Hepatocyte (in vitro differentiated cells): ENCODE measurements at regions not wholly inside any gene's neighbourhood (a gene's known extent, or its start where the extent isn't known, plus 50 kb on each side); places are given as distances from the start of the nearest gene placed in this dataset.

Experiments
- CTCF ChIP-seq: fragments of 200-600 bp; sonication (generic); IDR thresholded peaks from 2 replicates; pipeline ENCODE4 v1.5.1; 2016; ENCODE audit warnings: antibody characterized with exemption, mild to moderate bottlenecking; ENCODE audit not compliant: poor library complexity
- EZH2 ChIP-seq: fragments of 200-600 bp; sonication (generic); IDR thresholded peaks from 2 replicates; pipeline ENCODE4 v1.6.1; 2016; ENCODE audit warnings: antibody characterized with exemption, mild to moderate bottlenecking, borderline replicate concordance

DNA sequence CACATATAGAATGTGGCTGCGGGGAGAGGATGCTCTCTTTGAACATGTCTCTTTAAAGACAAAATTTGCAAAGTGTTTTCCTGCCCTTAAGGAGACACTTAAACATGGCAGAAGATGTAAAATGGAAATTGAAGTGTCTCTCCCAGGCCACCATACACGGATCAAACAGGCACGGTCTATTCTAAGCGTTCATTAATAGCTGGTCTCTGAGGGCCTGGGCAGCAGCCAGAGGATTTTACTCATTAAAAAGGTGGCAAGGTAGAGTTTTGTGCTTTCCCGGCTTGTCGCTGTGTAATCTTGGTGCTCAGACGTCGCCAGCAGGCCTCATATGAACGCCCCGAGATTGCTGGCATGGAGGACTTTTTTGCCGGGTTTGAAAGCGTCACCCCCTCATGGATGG, 205.5 kb downstream of the EMX2 start:
- TF ChIP-seq CTCF (no peak), EZH2 (no peak)
